ENCODE measurements at regions not wholly inside any gene's neighbourhood (a gene's known extent, or its start where the extent isn't known, plus 50 kb on each side); places are given as distances from the start of the nearest gene placed in this dataset.

- TF ChIP-seq MEF2B (IDR thresholded peaks at IDR 0.05; ENCODE audit: partially characterized antibody, poor library complexity, severe bottlenecking) (no peak), RAD21 (IDR thresholded peaks at IDR 0.05; ENCODE audit: insufficient read depth, low read depth, low read length) (no peak), CHD4 (IDR thresholded peaks at IDR 0.05) (no peak)
- TF ChIP-seq, protein P1, sequence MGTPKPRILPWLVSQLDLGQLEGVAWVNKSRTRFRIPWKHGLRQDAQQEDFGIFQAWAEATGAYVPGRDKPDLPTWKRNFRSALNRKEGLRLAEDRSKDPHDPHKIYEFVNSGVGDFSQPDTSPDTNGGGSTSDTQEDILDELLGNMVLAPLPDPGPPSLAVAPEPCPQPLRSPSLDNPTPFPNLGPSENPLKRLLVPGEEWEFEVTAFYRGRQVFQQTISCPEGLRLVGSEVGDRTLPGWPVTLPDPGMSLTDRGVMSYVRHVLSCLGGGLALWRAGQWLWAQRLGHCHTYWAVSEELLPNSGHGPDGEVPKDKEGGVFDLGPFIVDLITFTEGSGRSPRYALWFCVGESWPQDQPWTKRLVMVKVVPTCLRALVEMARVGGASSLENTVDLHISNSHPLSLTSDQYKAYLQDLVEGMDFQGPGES (IDR thresholded peaks at IDR 0.05): no peak
- TF ChIP-seq, protein P2, sequence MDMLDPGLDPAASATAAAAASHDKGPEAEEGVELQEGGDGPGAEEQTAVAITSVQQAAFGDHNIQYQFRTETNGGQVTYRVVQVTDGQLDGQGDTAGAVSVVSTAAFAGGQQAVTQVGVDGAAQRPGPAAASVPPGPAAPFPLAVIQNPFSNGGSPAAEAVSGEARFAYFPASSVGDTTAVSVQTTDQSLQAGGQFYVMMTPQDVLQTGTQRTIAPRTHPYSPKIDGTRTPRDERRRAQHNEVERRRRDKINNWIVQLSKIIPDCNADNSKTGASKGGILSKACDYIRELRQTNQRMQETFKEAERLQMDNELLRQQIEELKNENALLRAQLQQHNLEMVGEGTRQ (IDR thresholded peaks at IDR 0.05; ENCODE audit: borderline replicate concordance, low read depth, low read length): no peak
Measured at GRCh38 chr19:28914173-28914572, 298.8 kb downstream of the UQCRFS1 start (continued).

GRCh38 chr19:28913626-28914025 lies 299.3 kb downstream of the UQCRFS1 start:
- no peak overlapping the region for H2AFZ ChIP-seq (ENCODE audit: control insufficient read depth, low read depth, low read length)
- CTCF ChIA-PET: no interaction called here
- H3K9ac ChIP-seq (ENCODE audit: control insufficient read depth, insufficient read depth, low read length): no peak overlapping the region
- ATAC-seq: no peak
- RAD21 ChIA-PET (ENCODE audit: unreplicated experiment): no interaction called here
- H3K36me3 ChIP-seq (ENCODE audit: control insufficient read depth in 2 of 2, insufficient read depth in 2 of 2, low read length in 1 of 2): no peaks in the 10 kb centered on the region
- no peak for DNase-seq (ENCODE audit: low read depth, low spot score)
- no TSS peak for BruUV-seq (replicated peaks)
- H3K79me2 ChIP-seq (ENCODE audit: control insufficient read depth, insufficient read depth, low read length): no peaks in the 10 kb centered on the region
- no peak overlapping the region for H3K4me2 ChIP-seq (ENCODE audit: control insufficient read depth, insufficient read depth)
- SMC1A ChIA-PET (ENCODE audit: uncharacterized antibody, unreplicated experiment): interaction anchor here (0.6 kb wide), 1 partner anchor 217 kb away, joined by 3 read pairs; no protein-coding TSS in a partner anchor
- POLR2A ChIA-PET: no interaction called here
- H3K4me1 ChIP-seq (ENCODE audit: control insufficient read depth, insufficient read depth, low read length): no peaks in the 10 kb centered on the region
- 10% methylated on average over 6 of the region's 6 CpGs for WGBS (ENCODE audit: insufficient coverage, insufficient replicate concordance, low lambda C conversion rate, missing lambda C conversion rate)
- no peaks in the 10 kb centered on the region for H4K20me1 ChIP-seq (ENCODE audit: control insufficient read depth, insufficient read depth)
- in situ Hi-C loops (cut with MboI) (no loop called here), intact Hi-C loops (cut with micrococcal nuclease; ENCODE audit: unreplicated experiment) (no loop called here)
- H3K27ac ChIP-seq (ENCODE audit: control insufficient read depth, insufficient read depth): no peak overlapping the region
- no peak overlapping the region for H3K4me3 ChIP-seq
- H3K27me3 ChIP-seq (replicated peaks in 1 of 2; ENCODE audit: control insufficient read depth in 2 of 2, insufficient read depth in 2 of 2, low read length in 1 of 2): no peaks in the 10 kb centered on the region
- H3K9me3 ChIP-seq (replicated peaks; ENCODE audit: control insufficient read depth, insufficient read depth, low read length): no peaks in the 10 kb centered on the region; the same call in 2 of the 3 replicates
- no peak for FAIRE-seq
- TF ChIP-seq NFYA (IDR thresholded peaks at IDR 0.05; ENCODE audit: borderline replicate concordance, low read depth, low read length) (no peak), LARP7 (IDR thresholded peaks at IDR 0.05) (no peak), IRF5 (IDR thresholded peaks at IDR 0.05; ENCODE audit: borderline replicate concordance) (no peak), EP300 (IDR thresholded peaks at IDR 0.05; ENCODE audit: borderline replicate concordance in 1 of 2, control insufficient read depth in 1 of 2, low read depth in 2 of 2, low read length in 2 of 2) (no peak), CREM (IDR thresholded peaks at IDR 0.05; ENCODE audit: low read depth) (no peak), RBBP5 (conservative IDR thresholded peaks at IDR 0.05) (no peak), MEF2B (IDR thresholded peaks at IDR 0.05; ENCODE audit: partially characterized antibody, poor library complexity, severe bottlenecking) (no peak), MEF2A (IDR thresholded peaks at IDR 0.05; ENCODE audit: insufficient read depth, low read depth, low read length) (no peak), SUPT20H (IDR thresholded peaks at IDR 0.05; ENCODE audit: borderline replicate concordance, control insufficient read depth, low read depth, low read length) (no peak), ELK1 (IDR thresholded peaks at IDR 0.05; ENCODE audit: low read depth, low read length) (no peak), SRF (IDR thresholded peaks at IDR 0.05; ENCODE audit: low read depth in 2 of 2, low read length in 2 of 2) (no peak), FOS (IDR thresholded peaks at IDR 0.05; ENCODE audit: borderline replicate concordance, extremely low read depth, insufficient read length) (no peak), WRNIP1 (IDR thresholded peaks at IDR 0.05; ENCODE audit: borderline replicate concordance, low read depth, low read length) (no peak), ZZZ3 (IDR thresholded peaks at IDR 0.05; ENCODE audit: control insufficient read depth, insufficient read length, low read depth) (no peak)
